ENCODE measurements at regions not wholly inside any gene's neighbourhood (a gene's known extent, or its start where the extent isn't known, plus 50 kb on each side); places are given as distances from the start of the nearest gene placed in this dataset.
"Not testable (repeated sequence)": the region's sequence is repeated elsewhere in the genome, so short reads cannot be mapped to it uniquely, and the experiment has no call there.

DNA sequence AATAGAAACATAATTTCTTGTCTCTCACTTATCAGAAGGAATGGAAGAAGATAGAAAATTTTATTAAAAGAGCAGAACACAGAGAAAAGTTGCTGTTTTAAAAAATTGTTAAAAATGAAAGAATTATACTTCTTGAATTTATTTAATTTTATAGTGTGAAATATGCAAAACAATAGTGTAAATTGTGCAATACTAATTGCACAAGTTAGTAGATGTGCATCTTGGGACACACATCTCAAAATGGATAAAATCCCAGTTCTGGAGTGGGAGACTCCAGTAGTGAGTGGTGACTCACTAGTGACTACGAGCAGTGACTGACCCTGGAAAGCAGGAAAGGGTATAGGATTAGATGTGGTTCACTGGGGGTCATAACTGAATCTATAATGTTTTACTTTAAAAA, 223.2 kb downstream of the MSX2 start:
- no peaks in the 10 kb centered on the region for H3K4me1 ChIP-seq
- no peaks in the 10 kb centered on the region for H3K36me3 ChIP-seq
- H3K27me3 ChIP-seq, result no peaks in the 10 kb centered on the region
- TF ChIP-seq POLR2A (IDR thresholded peaks at IDR 0.05), result no peak
- TF ChIP-seq, protein P1, sequence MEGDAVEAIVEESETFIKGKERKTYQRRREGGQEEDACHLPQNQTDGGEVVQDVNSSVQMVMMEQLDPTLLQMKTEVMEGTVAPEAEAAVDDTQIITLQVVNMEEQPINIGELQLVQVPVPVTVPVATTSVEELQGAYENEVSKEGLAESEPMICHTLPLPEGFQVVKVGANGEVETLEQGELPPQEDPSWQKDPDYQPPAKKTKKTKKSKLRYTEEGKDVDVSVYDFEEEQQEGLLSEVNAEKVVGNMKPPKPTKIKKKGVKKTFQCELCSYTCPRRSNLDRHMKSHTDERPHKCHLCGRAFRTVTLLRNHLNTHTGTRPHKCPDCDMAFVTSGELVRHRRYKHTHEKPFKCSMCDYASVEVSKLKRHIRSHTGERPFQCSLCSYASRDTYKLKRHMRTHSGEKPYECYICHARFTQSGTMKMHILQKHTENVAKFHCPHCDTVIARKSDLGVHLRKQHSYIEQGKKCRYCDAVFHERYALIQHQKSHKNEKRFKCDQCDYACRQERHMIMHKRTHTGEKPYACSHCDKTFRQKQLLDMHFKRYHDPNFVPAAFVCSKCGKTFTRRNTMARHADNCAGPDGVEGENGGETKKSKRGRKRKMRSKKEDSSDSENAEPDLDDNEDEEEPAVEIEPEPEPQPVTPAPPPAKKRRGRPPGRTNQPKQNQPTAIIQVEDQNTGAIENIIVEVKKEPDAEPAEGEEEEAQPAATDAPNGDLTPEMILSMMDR (IDR thresholded peaks at IDR 0.05), result no peak
- DNase-seq (no peak), ATAC-seq (no peak)
- no peak overlapping the region for H3K4me3 ChIP-seq
- no peaks in the 10 kb centered on the region for H3K9me3 ChIP-seq
- 58% methylated on average over 1 of the region's 1 CpG for WGBS (ENCODE audit: insufficient coverage, low coverage, low lambda C conversion rate, missing lambda C conversion rate)
- no peak overlapping the region for H3K27ac ChIP-seq
- intact Hi-C loops (cut with DNase I), result no loop called here

DNA sequence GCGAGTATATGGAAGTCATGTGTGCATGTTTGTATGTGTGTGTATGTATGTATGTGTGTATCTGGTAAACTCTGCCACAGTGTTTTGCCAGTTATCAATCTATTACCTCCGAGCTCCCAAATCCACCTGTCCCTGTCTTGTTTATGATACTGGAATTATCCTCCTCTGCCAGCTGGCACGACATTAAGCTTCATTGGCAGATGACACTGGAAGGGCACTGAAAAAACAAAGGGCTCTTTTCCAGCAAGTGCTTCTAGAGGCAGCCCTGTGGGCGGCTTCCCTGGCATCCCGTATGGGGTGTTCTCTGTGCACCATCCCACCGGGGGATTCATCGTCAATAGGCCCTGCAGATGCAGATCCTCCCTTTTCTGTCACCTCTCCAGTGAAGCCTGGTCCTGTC, 221.5 kb downstream of the MSX2 start:
- DNase-seq (peak in 1 of 3 donors; percentile 51), ATAC-seq (peak; percentile 56 to 82 (median 72))
- H3K4me3 ChIP-seq, result no peak overlapping the region
- H3K9me3 ChIP-seq, result no peaks in the 10 kb centered on the region
- WGBS (ENCODE audit: insufficient coverage, low coverage, low lambda C conversion rate, missing lambda C conversion rate), result 24% methylated on average over 4 of the region's 7 CpGs
- TF ChIP-seq, protein P1 (IDR thresholded peaks at IDR 0.05), result no peak
- TF ChIP-seq POLR2A (IDR thresholded peaks at IDR 0.05), result no peak
- H3K27ac ChIP-seq, result no peak overlapping the region
- no peaks in the 10 kb centered on the region for H3K36me3 ChIP-seq
- no peaks in the 10 kb centered on the region for H3K4me1 ChIP-seq
- intact Hi-C loops (cut with DNase I), result no loop called here
- no peaks in the 10 kb centered on the region for H3K27me3 ChIP-seq

DNA sequence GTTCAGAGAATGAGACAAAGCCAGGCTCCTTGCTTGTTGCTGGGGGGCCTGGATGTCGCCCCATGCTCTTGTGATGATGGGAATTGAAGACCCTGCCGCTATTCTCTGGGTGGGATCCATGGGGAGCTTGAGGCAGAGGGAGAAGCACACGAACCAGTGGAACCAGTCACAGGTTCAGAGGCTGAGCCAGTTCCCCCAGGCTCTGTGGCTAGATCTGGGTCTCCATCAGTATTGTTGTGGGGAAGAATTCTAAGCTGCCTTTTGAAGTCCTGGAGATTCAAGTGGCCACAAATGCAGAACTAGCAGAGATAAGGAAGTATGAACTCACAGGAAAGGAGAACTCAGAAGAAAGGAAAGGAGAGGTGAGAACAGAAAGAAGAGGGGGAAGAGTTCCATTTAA, 219.4 kb downstream of the MSX2 start:
- no peaks in the 10 kb centered on the region for H3K36me3 ChIP-seq
- intact Hi-C loops (cut with DNase I), result no loop called here
- DNase-seq (no peak), ATAC-seq (no peak)
- H3K4me1 ChIP-seq, result no peaks in the 10 kb centered on the region
- no peaks in the 10 kb centered on the region for H3K27me3 ChIP-seq
- no peak overlapping the region for H3K27ac ChIP-seq
- TF ChIP-seq POLR2A (IDR thresholded peaks at IDR 0.05), result no peak
- TF ChIP-seq, protein P1 (IDR thresholded peaks at IDR 0.05), result no peak
- 83% methylated on average over 1 of the region's 3 CpGs for WGBS (ENCODE audit: insufficient coverage, low coverage, low lambda C conversion rate, missing lambda C conversion rate)
- H3K4me3 ChIP-seq, result no peak overlapping the region
- H3K9me3 ChIP-seq, result no peaks in the 10 kb centered on the region

DNA sequence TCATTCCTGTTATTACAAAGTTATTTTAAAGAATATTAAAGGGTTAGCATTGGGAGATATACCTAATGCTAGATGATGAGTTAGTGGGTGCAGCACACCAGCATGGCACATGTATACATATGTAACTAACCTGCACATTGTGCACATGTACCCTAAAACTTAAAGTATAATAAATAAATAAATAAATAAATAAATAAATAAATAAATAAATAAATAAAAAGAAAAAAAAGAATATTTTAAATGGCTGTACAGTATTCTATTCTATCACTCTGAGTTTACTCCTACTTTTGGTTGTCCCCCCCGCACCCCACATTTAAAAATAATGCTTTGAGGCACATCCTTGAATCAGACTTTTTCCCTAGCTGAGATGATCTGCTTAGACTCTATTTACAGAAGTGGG, 218.6 kb downstream of the MSX2 start:
- ATAC-seq; H3K27me3 ChIP-seq; H3K36me3 ChIP-seq; H3K4me1 ChIP-seq; H3K27ac ChIP-seq; DNase-seq; H3K9me3 ChIP-seq; H3K4me3 ChIP-seq; intact Hi-C loops (cut with DNase I): not testable (repeated sequence)
- WGBS (ENCODE audit: insufficient coverage, low coverage, low lambda C conversion rate, missing lambda C conversion rate), result 87% methylated on average over 1 of the region's 1 CpG

DNA sequence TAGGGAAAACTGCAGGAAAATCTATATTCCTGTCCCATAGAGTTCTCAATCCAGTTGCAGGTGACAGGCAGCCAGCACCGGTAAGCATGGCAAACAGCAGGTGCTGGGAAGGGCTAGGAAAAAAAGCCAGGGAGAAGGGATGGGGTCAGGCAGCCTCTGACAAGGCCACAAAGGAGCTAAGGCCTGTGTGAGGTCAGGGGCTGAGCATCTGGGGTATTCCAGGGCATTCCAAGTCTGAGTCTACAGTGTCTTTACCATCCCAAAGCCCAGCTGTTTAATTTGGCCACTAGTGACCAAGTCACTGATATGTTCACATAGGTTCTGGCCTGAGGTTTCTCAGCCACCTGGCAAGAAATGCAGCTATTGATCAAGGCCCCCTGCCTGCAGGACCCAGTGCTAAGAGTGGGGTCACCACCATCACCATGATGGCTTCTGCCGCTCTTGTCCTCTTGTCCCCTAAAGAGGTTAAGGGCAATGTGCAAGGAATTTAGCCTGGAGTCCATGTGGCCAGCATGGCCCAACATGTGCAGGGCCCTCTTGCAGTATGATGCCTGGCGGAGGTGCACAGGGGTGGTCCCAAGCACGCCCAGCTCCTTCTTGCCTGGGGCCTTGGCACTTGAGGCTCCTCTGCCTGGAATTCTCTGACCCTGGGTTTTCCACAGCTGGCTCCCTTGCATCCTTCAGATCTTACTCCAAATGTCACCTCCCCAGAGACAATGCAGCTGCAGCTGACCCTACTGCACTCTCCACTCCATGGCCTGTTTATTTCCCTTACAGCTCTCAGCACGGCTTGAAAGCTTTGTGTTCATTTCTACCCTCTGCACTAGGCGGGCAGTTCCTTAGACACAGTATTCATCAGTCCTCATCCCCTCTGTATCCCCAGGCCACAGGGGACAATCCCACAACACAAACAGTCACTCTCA, 213.1 kb downstream of the MSX2 start:
- H3K4me3 ChIP-seq, result no peak overlapping the region
- intact Hi-C loops (cut with DNase I), result no loop called here
- ATAC-seq, result no peak

More for the DNA sequence above, 213.1 kb downstream of the MSX2 start:
- no peaks in the 10 kb centered on the region for H3K4me1 ChIP-seq
- H3K9me3 ChIP-seq, result no peaks in the 10 kb centered on the region
- WGBS (ENCODE audit: insufficient coverage, low coverage, low lambda C conversion rate, missing lambda C conversion rate), result 81% methylated on average over 3 of the region's 6 CpGs
- no peaks in the 10 kb centered on the region for H3K27me3 ChIP-seq
- no peaks in the 10 kb centered on the region for H3K36me3 ChIP-seq
- TF ChIP-seq, protein P1 (IDR thresholded peaks at IDR 0.05), result no peak
- TF ChIP-seq POLR2A (IDR thresholded peaks at IDR 0.05), result no peak
- H3K27ac ChIP-seq, result no peak overlapping the region
- DNase-seq, result no peak

Data from right lobe of liver (tissue), 6 donors.